ENCODE measurements at regions not wholly inside any gene's neighbourhood (a gene's known extent, or its start where the extent isn't known, plus 50 kb on each side); places are given as distances from the start of the nearest gene placed in this dataset.

DNA sequence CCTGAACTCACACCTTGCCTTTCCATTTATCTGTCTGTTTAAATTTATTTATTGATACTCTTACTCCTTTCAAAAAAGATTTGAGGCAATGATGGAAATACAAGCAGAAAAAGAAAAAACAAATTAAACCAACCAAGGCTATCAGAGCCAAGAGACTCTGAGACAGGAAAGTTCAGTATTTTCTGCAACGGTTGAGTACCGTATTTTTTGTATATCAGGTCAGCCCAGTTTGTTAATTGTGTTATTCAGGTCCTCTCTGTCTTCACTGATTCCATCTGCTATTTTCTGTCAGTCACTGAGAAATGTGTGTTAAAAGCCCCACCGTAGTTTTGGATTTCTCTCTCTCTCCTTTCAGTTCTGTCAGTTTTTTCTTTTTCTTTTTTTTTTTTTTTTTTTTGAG lies 134.5 kb upstream of the SMIM23 start:
- H3K9me3 Mint-ChIP-seq: peaks cover 8% of the 10 kb centered on the region
- TF ChIP-seq, protein P1, sequence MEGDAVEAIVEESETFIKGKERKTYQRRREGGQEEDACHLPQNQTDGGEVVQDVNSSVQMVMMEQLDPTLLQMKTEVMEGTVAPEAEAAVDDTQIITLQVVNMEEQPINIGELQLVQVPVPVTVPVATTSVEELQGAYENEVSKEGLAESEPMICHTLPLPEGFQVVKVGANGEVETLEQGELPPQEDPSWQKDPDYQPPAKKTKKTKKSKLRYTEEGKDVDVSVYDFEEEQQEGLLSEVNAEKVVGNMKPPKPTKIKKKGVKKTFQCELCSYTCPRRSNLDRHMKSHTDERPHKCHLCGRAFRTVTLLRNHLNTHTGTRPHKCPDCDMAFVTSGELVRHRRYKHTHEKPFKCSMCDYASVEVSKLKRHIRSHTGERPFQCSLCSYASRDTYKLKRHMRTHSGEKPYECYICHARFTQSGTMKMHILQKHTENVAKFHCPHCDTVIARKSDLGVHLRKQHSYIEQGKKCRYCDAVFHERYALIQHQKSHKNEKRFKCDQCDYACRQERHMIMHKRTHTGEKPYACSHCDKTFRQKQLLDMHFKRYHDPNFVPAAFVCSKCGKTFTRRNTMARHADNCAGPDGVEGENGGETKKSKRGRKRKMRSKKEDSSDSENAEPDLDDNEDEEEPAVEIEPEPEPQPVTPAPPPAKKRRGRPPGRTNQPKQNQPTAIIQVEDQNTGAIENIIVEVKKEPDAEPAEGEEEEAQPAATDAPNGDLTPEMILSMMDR (IDR thresholded peaks at IDR 0.05): no peak

DNA sequence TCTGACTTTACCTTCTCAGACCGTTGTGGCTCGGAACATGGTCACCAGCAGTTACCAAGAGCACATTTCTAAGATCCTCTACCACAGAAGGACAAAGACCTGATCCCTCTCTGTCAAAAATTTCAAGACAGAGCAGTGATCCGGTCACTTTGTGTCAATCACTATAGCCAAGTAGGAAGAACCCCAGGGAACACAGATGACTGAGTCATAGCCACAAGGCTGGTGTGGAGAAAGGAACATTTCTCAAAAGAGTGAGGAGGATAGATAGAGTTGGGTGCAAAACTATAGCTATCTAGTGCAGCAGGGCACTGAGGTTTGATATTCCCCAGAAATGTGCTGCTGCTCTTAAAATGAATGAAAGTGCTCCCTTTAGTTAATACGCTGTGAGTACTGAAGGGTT lies 130.7 kb upstream of the SMIM23 start:
- no peak overlapping the region for H3K27ac Mint-ChIP-seq
- no peak for DNase-seq

More for the DNA sequence above, 134.5 kb upstream of the SMIM23 start:
- peaks cover 9% of the 10 kb centered on the region for H3K27me3 Mint-ChIP-seq (ENCODE audit: low read depth, poor library complexity)
- no peak overlapping the region for H3K27ac Mint-ChIP-seq
- DNase-seq: no peak
- no peaks in the 10 kb centered on the region for H3K36me3 Mint-ChIP-seq (ENCODE audit: low read depth)
- no peak overlapping the region for H3K4me3 Mint-ChIP-seq
- H3K4me1 Mint-ChIP-seq: peaks cover 40% of the 10 kb centered on the region

DNA sequence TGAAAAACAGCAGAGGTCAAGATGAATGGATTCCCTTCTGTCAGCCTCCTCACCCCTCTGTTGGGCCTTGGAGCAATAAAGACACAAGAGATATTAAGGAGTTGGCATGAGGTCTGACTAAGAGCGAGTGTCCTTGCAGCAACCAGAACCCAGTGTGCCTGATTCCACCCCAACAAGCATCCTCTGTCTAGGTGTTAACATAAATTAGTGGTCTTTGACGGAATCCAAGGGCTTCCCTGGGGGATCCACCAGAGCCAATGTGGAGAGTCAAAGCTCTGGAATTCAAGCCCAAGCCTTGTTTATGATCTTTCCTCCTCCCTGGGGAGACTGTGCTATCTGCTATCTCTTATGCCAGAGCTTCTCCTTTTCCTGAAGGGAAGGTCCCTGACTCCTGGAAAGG lies 128.1 kb upstream of the SMIM23 start:
- Mint-ChIP-seq H3K36me3 (ENCODE audit: low read depth) (no peaks in the 10 kb centered on the region), H3K27ac (no peak overlapping the region), H3K4me1 (peaks cover 41% of the 10 kb centered on the region), H3K4me3 (no peak overlapping the region), H3K9me3 (peaks cover 8% of the 10 kb centered on the region), H3K27me3 (ENCODE audit: low read depth, poor library complexity) (peaks cover 2% of the 10 kb centered on the region)
- no peak for DNase-seq
- TF ChIP-seq, protein P1 (IDR thresholded peaks at IDR 0.05): no peak

More for the DNA sequence above, 130.7 kb upstream of the SMIM23 start:
- Mint-ChIP-seq H3K4me3 (no peak overlapping the region), H3K27me3 (ENCODE audit: low read depth, poor library complexity) (peaks cover 10% of the 10 kb centered on the region), H3K9me3 (peaks cover 8% of the 10 kb centered on the region), H3K4me1 (peaks cover 39% of the 10 kb centered on the region), H3K36me3 (ENCODE audit: low read depth) (no peaks in the 10 kb centered on the region)
- TF ChIP-seq, protein P1 (IDR thresholded peaks at IDR 0.05): no peak

DNA sequence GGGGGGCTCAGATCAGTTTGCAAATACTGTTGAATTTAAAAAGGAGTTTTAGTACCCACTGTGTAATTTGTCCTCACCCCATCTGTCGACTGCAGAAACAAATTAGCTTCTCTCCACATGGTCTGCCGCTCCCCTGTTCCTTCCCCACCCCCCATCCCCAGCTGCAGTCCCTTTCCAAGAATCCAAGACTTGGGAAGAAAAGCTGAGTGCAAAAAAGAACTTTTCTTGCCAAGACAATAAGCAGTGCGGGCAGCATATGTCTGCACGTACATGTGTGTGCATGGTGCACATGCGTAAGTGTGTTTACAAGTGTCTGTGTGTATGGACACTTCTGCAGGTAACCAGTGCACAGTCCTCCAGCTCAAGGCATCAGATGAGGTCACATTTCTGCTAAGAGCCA lies 125.7 kb upstream of the SMIM23 start:
- Mint-ChIP-seq H3K36me3 (ENCODE audit: low read depth) (no peaks in the 10 kb centered on the region), H3K27ac (no peak overlapping the region), H3K4me3 (no peak overlapping the region), H3K9me3 (no peaks in the 10 kb centered on the region), H3K4me1 (peaks cover 41% of the 10 kb centered on the region), H3K27me3 (ENCODE audit: low read depth, poor library complexity) (peaks cover 2% of the 10 kb centered on the region)
- no peak for DNase-seq
- TF ChIP-seq, protein P1 (IDR thresholded peaks at IDR 0.05): no peak

DNA sequence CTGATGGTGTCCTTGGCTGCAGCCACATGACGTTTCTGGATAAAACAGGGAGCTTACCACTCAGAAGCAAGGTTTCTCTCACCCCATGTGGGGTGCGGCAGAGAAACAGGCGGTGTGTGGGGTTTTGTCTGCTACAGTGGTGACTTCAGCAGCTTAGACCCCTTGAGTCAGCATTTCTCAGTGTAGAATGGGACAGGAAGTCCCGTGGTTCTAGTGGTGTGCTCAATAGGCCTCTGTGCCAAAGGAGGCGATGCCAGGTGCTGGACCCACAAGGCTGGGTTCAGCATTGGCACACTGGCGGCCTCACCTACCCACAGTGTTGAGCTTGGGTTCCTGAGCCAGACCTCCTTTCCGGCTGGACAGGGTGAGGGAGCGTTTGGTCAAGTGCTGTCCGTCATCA lies 125.2 kb upstream of the SMIM23 start:
- DNase-seq: no peak
- H3K4me3 Mint-ChIP-seq: no peak overlapping the region
- TF ChIP-seq, protein P1 (IDR thresholded peaks at IDR 0.05): no peak
- peaks cover 2% of the 10 kb centered on the region for H3K27me3 Mint-ChIP-seq (ENCODE audit: low read depth, poor library complexity)
- no peaks in the 10 kb centered on the region for H3K9me3 Mint-ChIP-seq
- H3K36me3 Mint-ChIP-seq (ENCODE audit: low read depth): no peaks in the 10 kb centered on the region
- H3K4me1 Mint-ChIP-seq: peaks cover 41% of the 10 kb centered on the region
- no peak overlapping the region for H3K27ac Mint-ChIP-seq

DNA sequence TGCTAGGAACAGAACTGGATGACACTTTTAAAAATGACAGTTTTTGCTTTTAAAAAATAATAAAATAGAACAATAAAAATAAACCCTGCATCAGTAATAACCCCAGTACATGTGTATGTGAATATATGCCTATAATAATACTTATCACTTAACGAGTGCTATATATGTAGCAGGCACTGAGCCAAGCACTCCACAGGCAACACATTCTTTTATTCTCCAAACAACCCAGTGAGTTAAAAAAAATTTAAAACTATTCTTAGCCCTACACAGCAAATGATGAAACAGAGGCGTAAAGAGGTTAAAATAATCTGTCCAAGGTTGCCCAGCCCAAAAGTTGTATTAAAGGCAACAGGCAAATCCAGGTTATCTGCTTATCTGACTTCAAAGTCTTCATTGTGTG lies 124.5 kb upstream of the SMIM23 start:
- Mint-ChIP-seq H3K4me3 (no peak overlapping the region), H3K9me3 (no peaks in the 10 kb centered on the region), H3K27ac (no peak overlapping the region)

More for the DNA sequence above, 124.5 kb upstream of the SMIM23 start:
- Mint-ChIP-seq H3K27me3 (ENCODE audit: low read depth, poor library complexity) (peaks cover 2% of the 10 kb centered on the region), H3K4me1 (peaks cover 41% of the 10 kb centered on the region), H3K36me3 (ENCODE audit: low read depth) (no peaks in the 10 kb centered on the region)
- TF ChIP-seq, protein P1 (IDR thresholded peaks at IDR 0.05): no peak
- DNase-seq: no peak
